K562 (cell line): ENCODE measurements at regions not wholly inside any gene's neighbourhood (a gene's known extent, or its start where the extent isn't known, plus 50 kb on each side); places are given as distances from the start of the nearest gene placed in this dataset.

Experiments used
- ATAC-seq: fragments of 200-7000 bp; cut with Tn5 transposase; 3 replicates; pipeline ENCODE4 v1.9.1; 2020; ENCODE audit warnings: moderate library complexity
- BruUV-seq: library from RNA; stranded (reverse); fragments of 400-500 nt; replicated peaks from 2 replicates; lab custom pipeline; 2021; lab: Mats Ljungman, UMichigan
- CTCF ChIA-PET: fragments of 300-600 bp; formaldehyde crosslinking; extraction: SDS; loops from one replicate; lab custom pipeline; 2021; ENCODE audit warnings: low intra/inter-chr PET ratio; lab: Yijun Ruan, JAX
- POLR2A ChIA-PET: fragments of 300-600, 350-650 bp; sonication (Branson Sonifier 250); formaldehyde crosslinking; extraction: SDS; loops from one replicate; lab custom pipeline; 2021; ENCODE audit warnings: antibody characterized with exemption, inconsistent platforms; lab: Yijun Ruan, JAX
- DNase-seq, 4 experiments: peaks; one replicate each; pipeline versions ENCODE4 v3.0.0 to v3.0.0-alpha.2; 2011 to 2018; ENCODE audit warnings: low spot score in 3 of 4, mixed read lengths in 3 of 4; ENCODE audit errors: extremely low read depth in 1 of 4
- FAIRE-seq: peaks from 2 replicates; lab custom pipeline; 2011; peaks lifted over from hg19 to GRCh38; lab: Jason Lieb, UNC
- H2AFZ ChIP-seq: 2 replicates; pipeline ENCODE4 v1.6.0; 2011; ENCODE audit warnings: low read depth, low read length, control low read depth, inconsistent platforms
- H3K27ac ChIP-seq: fragments of 200-600 bp; 3 replicates; pipeline ENCODE4 v1.8.0; 2011; ENCODE audit warnings: low read depth, mild to moderate bottlenecking, control low read depth, inconsistent platforms, low read length, moderate library complexity, mixed read lengths; ENCODE audit errors: extremely low read depth
- H3K27me3 ChIP-seq, 2 experiments: fragments of 300-600 bp in 1 of 2; 2 replicates in 1 of 2; 3 replicates in 1 of 2; pipeline versions ENCODE4 v1.6.0 to v1.8.0; 2011; ENCODE audit warnings: inconsistent platforms in 2 of 2, low read length in 2 of 2, mild to moderate bottlenecking in 1 of 2, mixed read lengths in 1 of 2, moderate library complexity in 1 of 2; ENCODE audit not compliant: control insufficient read depth in 2 of 2, insufficient read depth in 2 of 2
- H3K36me3 ChIP-seq: fragments of 300-600 bp; 3 replicates; pipeline ENCODE4 v1.8.0; 2011; ENCODE audit warnings: mild to moderate bottlenecking, low read length, inconsistent platforms; ENCODE audit not compliant: control insufficient read depth, insufficient read depth
- H3K4me1 ChIP-seq, 2 experiments: fragments of 200-600 bp in 1 of 2; replicated peaks in 1 of 2; 2 replicates in 1 of 2; 3 replicates in 1 of 2; pipeline versions ENCODE4 v1.5.1 to v1.8.0; 2011; ENCODE audit warnings: inconsistent platforms in 2 of 2, low read length in 2 of 2, mild to moderate bottlenecking in 1 of 2, mixed read lengths in 1 of 2, moderate library complexity in 1 of 2; ENCODE audit not compliant: control insufficient read depth in 2 of 2, insufficient read depth in 2 of 2
- H3K4me2 ChIP-seq: 2 replicates; pipeline ENCODE4 v1.6.1; 2011; ENCODE audit warnings: low read length, control low read depth, inconsistent platforms, mixed read lengths; ENCODE audit not compliant: insufficient read depth
- H3K4me3 ChIP-seq: fragments of 200-600 bp; sonication (generic), shearing (Covaris generic); 2 replicates; pipeline ENCODE4 v1.5.1; 2016; ENCODE audit warnings: control low read depth, inconsistent platforms
- H3K79me2 ChIP-seq: fragments of 200-600 bp; 3 replicates; pipeline ENCODE4 v1.8.0; 2011; ENCODE audit warnings: low read length, inconsistent platforms; ENCODE audit not compliant: control insufficient read depth, insufficient read depth
- H3K9ac ChIP-seq, 2 experiments: 2 replicates each; pipeline versions ENCODE4 v1.6.0 to v1.6.1; 2011; ENCODE audit warnings: low read depth in 2 of 2, low read length in 2 of 2, control low read depth in 1 of 2, inconsistent platforms in 1 of 2, mild to moderate bottlenecking in 1 of 2, mixed read lengths in 1 of 2; ENCODE audit not compliant: insufficient read depth in 1 of 2
- H3K9me1 ChIP-seq: one replicate; pipeline ENCODE4 v1.6.0; 2011; ENCODE audit warnings: inconsistent platforms, mild to moderate bottlenecking, low read length, moderate library complexity; ENCODE audit not compliant: control insufficient read depth, insufficient read depth
- H3K9me3 ChIP-seq: replicated peaks from 2 replicates; pipeline ENCODE4 v1.5.1; 2011; ENCODE audit warnings: low read depth, low read length, inconsistent platforms; ENCODE audit not compliant: control insufficient read depth, insufficient read depth
- H4K20me1 ChIP-seq: replicated peaks from 2 replicates; pipeline ENCODE4 v1.6.1; 2011; ENCODE audit warnings: low read length, inconsistent platforms, mixed read lengths; ENCODE audit not compliant: control insufficient read depth, insufficient read depth
- ARID3A ChIP-seq: IDR thresholded peaks from 2 replicates; pipeline ENCODE4 v1.6.1; 2012; ENCODE audit warnings: low read depth, low read length, improper control_type of control experiment, borderline replicate concordance
- ATF1 ChIP-seq, 2 experiments: fragments of 450-650 bp in 1 of 2; IDR thresholded peaks; 2 replicates each; pipeline ENCODE4 v1.6.1; 2016; ENCODE audit warnings: missing compliant biosample characterization in 1 of 2, missing genetic modification characterization in 1 of 2
- CCAR2 ChIP-seq: fragments of 200-400 bp; formaldehyde crosslinking; IDR thresholded peaks from 2 replicates; pipeline ENCODE4 v1.6.1; 2017; ENCODE audit warnings: mild to moderate bottlenecking, low read depth, low read length
- CUX1 ChIP-seq: fragments of 200-800 bp; sonication (Bioruptor generic); IDR thresholded peaks from 2 replicates; pipeline ENCODE4 v1.6.1; 2016; ENCODE audit warnings: missing genetic modification characterization, missing compliant biosample characterization
- ERF ChIP-seq: fragments of 450-650 bp; formaldehyde crosslinking; IDR thresholded peaks from 2 replicates; pipeline ENCODE4 v1.4.0; 2020; ENCODE audit warnings: mild to moderate bottlenecking, mixed read lengths
- FOXJ2 ChIP-seq: fragments of 200-800 bp; sonication (Bioruptor generic); IDR thresholded peaks from 2 replicates; pipeline ENCODE4 v1.6.1; 2016; ENCODE audit warnings: missing genetic modification characterization, missing compliant biosample characterization
- OTX1 ChIP-seq: fragments of 450-650 bp; formaldehyde crosslinking; IDR thresholded peaks from 2 replicates; pipeline ENCODE4 v1.4.0; 2022; ENCODE audit warnings: mild to moderate bottlenecking
- PHF8 ChIP-seq: fragments of 200-600 bp; sonication (generic); IDR thresholded peaks from 2 replicates; pipeline ENCODE4 v1.6.1; 2012; ENCODE audit warnings: mixed run types, mild to moderate bottlenecking, inconsistent platforms, low read length, moderate library complexity, borderline replicate concordance
- RBM22 ChIP-seq: fragments of 200-400 bp; formaldehyde crosslinking; IDR thresholded peaks from 2 replicates; pipeline ENCODE4 v1.6.1; 2018; ENCODE audit warnings: low read length, low read depth; ENCODE audit not compliant: poor library complexity, severe bottlenecking
- RUNX1 ChIP-seq: sonication (generic); IDR thresholded peaks from 2 replicates; pipeline ENCODE4 v1.6.1; 2016; ENCODE audit warnings: antibody characterized with exemption, low read depth
- SNRNP70 ChIP-seq: fragments of 200-400 bp; formaldehyde crosslinking; optimal IDR thresholded peaks from 2 replicates; pipeline ENCODE3; 2017; ENCODE audit warnings: low read depth, low read length
- YBX1 ChIP-seq: fragments of 450-650 bp; IDR thresholded peaks from 2 replicates; pipeline ENCODE4 v1.7.1; 2016; ENCODE audit warnings: mild to moderate bottlenecking
- ZNF785 ChIP-seq: fragments of 250-450 bp; sonication (Bioruptor Pico); IDR thresholded peaks from 2 replicates; pipeline ENCODE4 v1.4.0; 2020; ENCODE audit warnings: mild to moderate bottlenecking
- WGBS: fragments of 100-300 bp; shearing (Covaris generic); methylation state at CpG from one replicate; pipeline ENCODE4 v1.1.6; 2016; ENCODE audit warnings: low coverage, mixed read lengths; ENCODE audit not compliant: insufficient coverage; ENCODE audit errors: missing lambda C conversion rate; 5-methylcytosine and 5-hydroxymethylcytosine counted together
- in situ Hi-C: fragments of 300-500 bp; cut with MboI; formaldehyde crosslinking; loops from 4 replicates; pipeline ENCODE4 v1.15.0; 2018; ENCODE audit warnings: inconsistent platforms, mixed read lengths
- intact Hi-C: fragments of 100-400 bp; cut with micrococcal nuclease; formaldehyde crosslinking; loops from 2 replicates; pipeline ENCODE4 v1.14.2; 2022

GRCh38 chr7:81594767-81595166 is 175.1 kb downstream of the HGF start:
- ATAC-seq (no peak), DNase-seq (no peak), FAIRE-seq (no peak)
- ChIA-PET CTCF (no interaction called here), POLR2A (no interaction called here)
- WGBS, result 0% methylated on average over 1 of the region's 1 CpG
- no peaks in the 10 kb centered on the region; the same call in 1 of the 2 replicates for H3K9me3 ChIP-seq
- intact Hi-C loops, result no loop called here
- no peak overlapping the region for H3K9ac ChIP-seq
- H3K27me3 ChIP-seq, result no peaks in the 10 kb centered on the region
- H3K4me3 ChIP-seq, result no peak overlapping the region
- TF ChIP-seq RUNX1 (no peak), YBX1 (no peak), RBM22 (no peak), CCAR2 (no peak), ARID3A (no peak), ERF (no peak), OTX1 (CRISPR knock-in tag) (no peak), CUX1 (no peak), ZNF785 (no peak), SNRNP70 (no peak), PHF8 (no peak), FOXJ2 (tag) (no peak), ATF1 (CRISPR knock-in tag; IDR thresholded peaks at IDR 0.05) (no peak), ATF1 (tag; IDR thresholded peaks at IDR 0.05) (no peak)
- BruUV-seq, result no TSS peak
- in situ Hi-C loops, result no loop called here
- H3K79me2 ChIP-seq, result no peaks in the 10 kb centered on the region
- no peaks in the 10 kb centered on the region for H3K4me1 ChIP-seq
- no peak overlapping the region for H3K4me2 ChIP-seq
- H4K20me1 ChIP-seq, result no peaks in the 10 kb centered on the region
- no peaks in the 10 kb centered on the region for H3K36me3 ChIP-seq
- H3K9me1 ChIP-seq, result no peaks in the 10 kb centered on the region
- no peak overlapping the region for H2AFZ ChIP-seq
- no peak overlapping the region for H3K27ac ChIP-seq
